ENCODE measurements at regions not wholly inside any gene's neighbourhood (a gene's known extent, or its start where the extent isn't known, plus 50 kb on each side); places are given as distances from the start of the nearest gene placed in this dataset.
A peak's percentile ranks its signal among the peaks of the same experiment; 100 is the strongest.

DNA sequence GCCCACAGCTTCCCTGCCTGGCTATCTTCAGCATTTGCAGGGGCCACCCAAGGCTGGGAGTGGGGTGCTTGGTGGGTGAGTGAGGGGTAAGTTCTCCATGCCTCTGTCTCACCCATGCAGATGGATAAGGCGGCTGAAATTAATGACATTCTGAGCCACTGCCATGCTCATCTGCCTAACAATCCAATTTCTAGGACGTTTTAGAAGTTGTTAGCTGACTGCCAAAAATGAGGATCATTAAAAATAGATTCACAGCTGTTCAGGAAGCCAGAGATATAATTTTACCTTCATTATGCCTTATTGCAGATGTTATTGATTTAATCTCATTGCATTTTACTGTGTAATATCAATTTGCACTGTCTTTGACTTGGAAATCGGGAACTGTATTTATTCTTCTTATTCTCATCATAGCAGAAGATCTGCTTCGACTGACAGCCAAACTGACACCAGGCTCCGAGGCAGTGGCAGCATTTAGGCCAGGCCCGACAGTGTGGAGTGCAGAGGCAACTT lies 334.4 kb upstream of the NPVF start:
- Mint-ChIP-seq H3K4me3 (no peak overlapping the region), H3K36me3 (peaks cover 2% of the 10 kb centered on the region), H3K9me3 (peaks cover 0 to 5% (median 2%) of the 10 kb centered on the region in 3 donors), H3K27ac (no peak overlapping the region), H3K4me1 (peaks cover 0 to 1% (median 0%) of the 10 kb centered on the region in 3 donors), H3K27me3 (peaks cover 7% of the 10 kb centered on the region)

GRCh38 chr7:25565002-25565401 lies 336.7 kb upstream of the NPVF start:
- Mint-ChIP-seq H3K4me3 (no peak overlapping the region), H3K27me3 (peaks cover 7% of the 10 kb centered on the region), H3K4me1 (peaks cover 0 to 1% (median 0%) of the 10 kb centered on the region in 3 donors), H3K9me3 (no peaks in the 10 kb centered on the region), H3K27ac (peak overlapping the region in 1 of 3 donors; percentile 28), H3K36me3 (peaks cover 2% of the 10 kb centered on the region)

DNA sequence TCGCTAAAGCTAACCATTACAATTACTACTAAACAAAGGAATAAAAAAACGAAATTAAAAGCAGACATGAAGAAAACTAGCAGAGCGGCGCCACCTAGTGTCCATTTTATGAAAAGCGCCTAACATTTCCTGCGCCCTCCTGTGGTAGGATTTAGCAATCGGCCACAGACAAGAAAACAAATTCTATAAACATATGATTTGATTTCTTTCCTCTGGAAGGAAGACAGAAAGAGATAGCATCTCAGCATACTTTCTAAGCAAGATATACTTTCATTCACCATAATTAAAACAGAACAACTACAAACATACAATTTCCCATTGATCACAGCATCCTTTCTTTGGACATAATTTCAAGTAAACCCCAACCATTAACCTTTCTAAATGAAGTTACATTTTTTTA lies 337.7 kb upstream of the NPVF start:
- Mint-ChIP-seq H3K4me1 (peaks cover 0 to 1% (median 0%) of the 10 kb centered on the region in 3 donors), H3K36me3 (peaks cover 2% of the 10 kb centered on the region), H3K4me3 (no peak overlapping the region), H3K9me3 (no peaks in the 10 kb centered on the region), H3K27ac (no peak overlapping the region), H3K27me3 (peaks cover 5% of the 10 kb centered on the region)

- H3K27ac Mint-ChIP-seq, result no peak overlapping the region
- H3K4me3 Mint-ChIP-seq, result no peak overlapping the region
- H3K4me1 Mint-ChIP-seq, result peaks cover 0 to 1% (median 0%) of the 10 kb centered on the region in 3 donors
- H3K27me3 Mint-ChIP-seq, result peaks cover 2% of the 10 kb centered on the region
- H3K9me3 Mint-ChIP-seq, result no peaks in the 10 kb centered on the region
- no peaks in the 10 kb centered on the region for H3K36me3 Mint-ChIP-seq
Measured at GRCh38 chr7:25567430-25567829, 339.1 kb upstream of the NPVF start.

DNA sequence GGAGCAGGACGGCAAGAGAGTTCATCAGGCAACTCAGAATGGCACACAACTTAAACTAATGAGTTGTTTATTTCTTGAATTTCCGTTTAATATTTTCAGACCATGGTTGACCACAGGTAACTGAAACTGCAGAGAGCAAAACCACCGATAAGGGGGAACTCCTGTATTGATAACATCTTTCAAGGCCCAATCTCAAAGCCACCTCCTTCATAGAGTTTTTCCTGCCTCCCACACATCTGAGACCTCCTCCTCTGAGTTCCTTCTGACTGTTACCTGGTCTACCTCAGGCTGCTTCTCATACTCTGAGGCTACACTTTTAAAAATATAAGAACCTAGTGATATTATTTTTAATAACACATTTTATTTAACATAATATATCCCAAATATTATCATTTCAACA lies 341.5 kb upstream of the NPVF start:
- Mint-ChIP-seq H3K36me3 (no peaks in the 10 kb centered on the region), H3K4me1 (peaks cover 0 to 1% (median 0%) of the 10 kb centered on the region in 3 donors), H3K9me3 (no peaks in the 10 kb centered on the region), H3K4me3 (no peak overlapping the region), H3K27ac (no peak overlapping the region), H3K27me3 (peaks cover 2% of the 10 kb centered on the region)

- Mint-ChIP-seq H3K4me1 (no peaks in the 10 kb centered on the region), H3K36me3 (no peaks in the 10 kb centered on the region), H3K27ac (no peak overlapping the region), H3K27me3 (peaks cover 4% of the 10 kb centered on the region), H3K4me3 (no peak overlapping the region), H3K9me3 (no peaks in the 10 kb centered on the region)
Measured at GRCh38 chr7:25572423-25572822, 344.1 kb upstream of the NPVF start.

- peaks cover 4% of the 10 kb centered on the region for H3K27me3 Mint-ChIP-seq
- no peaks in the 10 kb centered on the region for H3K36me3 Mint-ChIP-seq
- no peak overlapping the region for H3K4me3 Mint-ChIP-seq
- H3K9me3 Mint-ChIP-seq, result no peaks in the 10 kb centered on the region
- no peak overlapping the region for H3K27ac Mint-ChIP-seq
- no peaks in the 10 kb centered on the region for H3K4me1 Mint-ChIP-seq
Measured at GRCh38 chr7:25574828-25575227, 346.5 kb upstream of the NPVF start.

GRCh38 chr7:25575634-25576033 lies 347.3 kb upstream of the NPVF start:
- no peaks in the 10 kb centered on the region for H3K9me3 Mint-ChIP-seq
- H3K27me3 Mint-ChIP-seq, result peaks cover 4% of the 10 kb centered on the region
- no peak overlapping the region for H3K4me3 Mint-ChIP-seq
- H3K4me1 Mint-ChIP-seq, result no peaks in the 10 kb centered on the region
- H3K36me3 Mint-ChIP-seq, result no peaks in the 10 kb centered on the region
- no peak overlapping the region for H3K27ac Mint-ChIP-seq

DNA sequence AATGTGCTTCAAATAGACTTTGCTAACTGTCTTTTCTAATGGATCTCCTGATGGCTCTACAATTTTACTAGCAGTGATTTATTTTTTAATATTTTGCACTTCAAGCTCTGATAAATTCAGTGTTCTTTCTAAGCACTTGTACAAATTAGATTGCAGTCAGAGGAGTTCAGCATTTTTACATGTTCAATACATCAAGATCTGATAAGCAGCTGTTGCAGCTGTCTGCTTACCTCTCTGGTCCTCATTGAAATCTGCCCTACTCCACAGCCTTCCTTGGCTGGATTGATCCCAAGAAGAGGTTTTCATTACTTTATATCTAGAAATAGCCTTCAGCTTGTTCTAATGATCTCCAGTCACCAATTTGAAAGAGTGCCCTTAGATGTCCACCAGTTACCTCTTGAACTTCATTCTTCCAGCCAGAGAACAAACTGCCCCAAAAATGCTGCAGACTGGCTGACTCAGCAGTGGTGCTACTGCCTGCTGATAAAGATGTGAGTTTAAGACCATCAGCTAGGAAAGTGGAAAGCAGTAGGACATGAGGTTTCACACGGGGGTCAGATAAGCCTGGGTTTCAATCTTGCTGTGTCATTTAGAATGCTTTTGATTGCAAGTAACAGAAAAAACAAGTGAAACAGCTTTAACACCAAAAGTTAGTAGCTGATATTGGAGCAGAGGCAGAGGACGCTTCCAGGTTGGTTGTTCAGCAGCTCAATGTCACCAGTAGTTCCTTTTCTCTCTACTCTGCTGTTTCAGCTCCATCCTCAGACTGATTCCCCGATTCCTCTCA lies 350.9 kb upstream of the NPVF start:
- no peak overlapping the region for H3K27ac Mint-ChIP-seq
- no peaks in the 10 kb centered on the region for H3K9me3 Mint-ChIP-seq

DNA sequence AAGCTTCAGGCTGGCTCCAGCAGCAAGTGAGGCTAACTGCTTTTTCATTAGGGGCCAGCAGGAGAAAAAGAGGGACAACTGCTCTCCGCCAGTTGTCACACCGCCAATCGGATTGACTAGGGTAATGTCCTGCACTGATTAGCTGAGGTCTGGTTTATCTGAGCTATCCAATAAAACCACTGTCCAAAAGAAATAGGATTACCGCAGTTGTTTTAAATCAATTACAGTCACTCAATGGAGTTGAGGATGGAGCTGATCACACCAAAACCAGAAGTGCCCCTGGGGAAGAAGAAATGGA lies 351.4 kb upstream of the NPVF start:
- Mint-ChIP-seq H3K9me3 (no peaks in the 10 kb centered on the region), H3K27me3 (peaks cover 7% of the 10 kb centered on the region), H3K4me1 (no peaks in the 10 kb centered on the region), H3K36me3 (no peaks in the 10 kb centered on the region), H3K27ac (no peak overlapping the region), H3K4me3 (no peak overlapping the region)

More for the DNA sequence above, 350.9 kb upstream of the NPVF start:
- no peaks in the 10 kb centered on the region for H3K4me1 Mint-ChIP-seq
- H3K27me3 Mint-ChIP-seq, result peaks cover 9% of the 10 kb centered on the region
- H3K4me3 Mint-ChIP-seq, result no peak overlapping the region
- H3K36me3 Mint-ChIP-seq, result no peaks in the 10 kb centered on the region

DNA sequence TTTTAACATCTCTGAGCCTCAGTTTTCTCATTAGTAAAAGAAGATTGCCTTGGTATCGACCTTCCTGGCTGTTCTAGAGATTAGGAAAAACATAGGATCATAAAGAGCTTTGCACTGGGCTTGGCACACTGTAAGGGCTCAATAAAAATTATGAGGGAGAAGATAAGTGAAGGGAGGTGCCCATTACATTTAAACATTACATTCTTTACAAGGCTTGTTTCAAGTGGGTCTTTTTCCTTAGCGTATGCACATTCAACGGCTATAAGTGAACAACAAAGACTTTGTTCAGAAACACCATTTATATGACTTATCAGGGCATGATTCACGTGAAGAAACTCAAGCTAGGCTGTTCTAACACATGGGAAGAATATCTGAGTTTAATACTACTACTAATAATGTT lies 351.9 kb upstream of the NPVF start:
- H3K27ac Mint-ChIP-seq, result no peak overlapping the region
- no peak overlapping the region for H3K4me3 Mint-ChIP-seq
- H3K36me3 Mint-ChIP-seq, result no peaks in the 10 kb centered on the region
- H3K9me3 Mint-ChIP-seq, result no peaks in the 10 kb centered on the region
- H3K4me1 Mint-ChIP-seq, result no peaks in the 10 kb centered on the region
- H3K27me3 Mint-ChIP-seq, result peaks cover 7% of the 10 kb centered on the region

GRCh38 chr7:25583621-25584020 lies 355.3 kb upstream of the NPVF start:
- H3K27me3 Mint-ChIP-seq, result peaks cover 5% of the 10 kb centered on the region
- no peak overlapping the region for H3K4me3 Mint-ChIP-seq
- H3K4me1 Mint-ChIP-seq, result peaks cover 0 to 7% (median 4%) of the 10 kb centered on the region in 3 donors
- no peaks in the 10 kb centered on the region for H3K36me3 Mint-ChIP-seq
- peaks cover 0 to 3% (median 0%) of the 10 kb centered on the region in 3 donors for H3K9me3 Mint-ChIP-seq
- no peak overlapping the region for H3K27ac Mint-ChIP-seq

DNA sequence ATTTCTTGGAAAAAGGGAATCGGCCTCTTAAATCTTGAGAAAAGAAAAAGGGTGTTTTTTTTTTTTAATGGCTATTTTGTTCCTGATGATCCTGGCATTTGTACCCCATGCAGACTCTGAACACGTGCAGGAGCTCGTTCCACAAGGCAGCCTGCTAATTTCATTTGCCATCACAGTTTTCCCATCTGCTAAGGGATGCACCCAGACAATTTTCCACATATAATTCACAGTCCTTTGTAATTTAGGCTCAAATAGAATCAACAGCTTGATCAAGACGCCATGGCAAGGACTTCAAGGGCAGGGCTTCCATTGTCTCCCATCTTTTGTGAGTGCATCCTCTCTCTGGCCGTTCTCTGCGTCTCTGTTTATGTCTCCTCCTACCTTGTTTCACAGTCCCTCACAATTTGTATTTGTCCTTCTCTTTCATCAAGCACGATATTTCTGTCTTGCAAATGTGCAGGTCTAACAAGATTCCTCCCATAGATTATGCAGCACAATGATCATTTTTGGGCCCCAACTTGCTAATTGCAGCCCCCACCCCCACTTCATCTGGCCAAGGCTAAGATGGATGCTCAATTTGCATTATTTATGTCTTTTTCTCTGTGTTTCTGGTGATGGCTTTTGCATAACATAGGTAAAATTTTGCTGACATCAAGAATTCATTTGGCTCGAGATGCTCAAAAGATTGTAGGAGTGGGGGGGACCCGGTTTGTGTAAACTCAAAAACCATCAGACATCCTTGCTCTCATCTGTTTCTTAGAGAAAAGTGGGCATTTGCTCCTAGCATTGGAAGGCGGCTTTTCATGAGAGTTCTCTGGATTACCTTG lies 356.0 kb upstream of the NPVF start:
- Mint-ChIP-seq H3K9me3 (peaks cover 0 to 3% (median 0%) of the 10 kb centered on the region in 3 donors), H3K27ac (no peak overlapping the region), H3K36me3 (no peaks in the 10 kb centered on the region), H3K4me3 (no peak overlapping the region), H3K27me3 (peaks cover 5% of the 10 kb centered on the region), H3K4me1 (peaks cover 0 to 7% (median 4%) of the 10 kb centered on the region in 3 donors)

- Mint-ChIP-seq H3K9me3 (peaks cover 0 to 3% (median 0%) of the 10 kb centered on the region in 3 donors), H3K36me3 (no peaks in the 10 kb centered on the region), H3K27ac (no peak overlapping the region), H3K27me3 (peaks cover 4% of the 10 kb centered on the region), H3K4me1 (peaks cover 0 to 7% (median 4%) of the 10 kb centered on the region in 3 donors), H3K4me3 (peak overlapping the region in 1 of 4 donors; percentile 50)
Measured at GRCh38 chr7:25586513-25586912, 358.2 kb upstream of the NPVF start.

GRCh38 chr7:25594122-25594521 lies 365.8 kb upstream of the NPVF start:
- H3K4me1 Mint-ChIP-seq, result no peaks in the 10 kb centered on the region
- peaks cover 2% of the 10 kb centered on the region for H3K27me3 Mint-ChIP-seq
- H3K9me3 Mint-ChIP-seq, result peaks cover 0 to 6% (median 0%) of the 10 kb centered on the region in 3 donors
- H3K36me3 Mint-ChIP-seq, result no peaks in the 10 kb centered on the region
- H3K27ac Mint-ChIP-seq, result no peak overlapping the region
- H3K4me3 Mint-ChIP-seq, result no peak overlapping the region
